Skeletal muscle cell (primary cell): ENCODE measurements at regions not wholly inside any gene's neighbourhood (a gene's known extent, or its start where the extent isn't known, plus 50 kb on each side); places are given as distances from the start of the nearest gene placed in this dataset.
"Not testable (repeated sequence)": the region's sequence is repeated elsewhere in the genome, so short reads cannot be mapped to it uniquely, and the experiment has no call there.

Experiments
- DNase-seq: peaks from one replicate; pipeline ENCODE4 v3.0.0-alpha.2; 2010; ENCODE audit warnings: low read depth
- H3K4me3 ChIP-seq: 2 replicates; pipeline ENCODE4 v1.5.1; 2011; ENCODE audit warnings: low read depth, mild to moderate bottlenecking, control low read depth, low read length, moderate library complexity

DNA sequence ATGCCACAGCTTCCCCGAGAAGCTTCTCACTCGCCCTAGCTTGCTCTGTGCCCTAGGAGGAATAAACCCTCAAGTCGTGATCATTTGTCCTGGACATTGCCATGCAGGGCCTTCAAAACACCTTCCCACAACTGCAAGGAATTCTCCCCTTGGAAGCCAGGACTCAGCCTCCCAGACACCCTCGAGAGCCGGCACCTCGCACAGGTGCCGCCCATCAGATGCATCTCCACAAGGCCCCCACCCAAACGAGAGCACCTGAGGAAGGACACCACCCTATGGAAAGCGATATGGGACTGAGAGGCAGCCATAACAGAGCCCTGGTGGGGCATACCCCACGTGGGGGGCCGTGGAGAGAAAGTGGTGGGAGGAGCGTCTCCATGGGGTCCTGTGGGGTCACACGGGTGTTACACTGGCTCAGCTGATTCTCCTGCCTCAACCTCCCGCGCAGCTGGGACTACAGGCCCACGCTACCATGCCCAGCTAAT, 77.6 kb upstream of the FOXK1 start:
- DNase-seq = no peak
- H3K4me3 ChIP-seq = no peak overlapping the region

DNA sequence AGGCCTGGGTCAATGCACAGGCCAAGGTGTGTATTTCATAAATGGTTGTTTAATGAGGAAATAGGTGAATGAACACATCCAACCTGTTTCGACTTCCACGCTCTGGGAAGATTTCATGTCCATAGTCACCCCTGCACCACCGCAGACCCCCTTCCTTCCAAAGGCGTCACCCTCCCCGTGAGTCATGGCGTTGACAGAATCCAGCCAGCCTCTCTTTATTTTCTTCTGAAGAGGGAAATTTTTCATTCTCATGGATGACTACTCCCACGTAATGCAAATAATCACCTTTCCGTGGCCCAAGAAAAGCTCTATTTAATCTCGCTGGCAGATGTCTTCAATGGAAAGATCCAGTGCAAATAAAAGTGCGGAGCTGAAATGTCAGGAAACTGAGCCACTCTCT, 75.3 kb upstream of the FOXK1 start:
- no peak overlapping the region for H3K4me3 ChIP-seq
- DNase-seq = no peak

DNA sequence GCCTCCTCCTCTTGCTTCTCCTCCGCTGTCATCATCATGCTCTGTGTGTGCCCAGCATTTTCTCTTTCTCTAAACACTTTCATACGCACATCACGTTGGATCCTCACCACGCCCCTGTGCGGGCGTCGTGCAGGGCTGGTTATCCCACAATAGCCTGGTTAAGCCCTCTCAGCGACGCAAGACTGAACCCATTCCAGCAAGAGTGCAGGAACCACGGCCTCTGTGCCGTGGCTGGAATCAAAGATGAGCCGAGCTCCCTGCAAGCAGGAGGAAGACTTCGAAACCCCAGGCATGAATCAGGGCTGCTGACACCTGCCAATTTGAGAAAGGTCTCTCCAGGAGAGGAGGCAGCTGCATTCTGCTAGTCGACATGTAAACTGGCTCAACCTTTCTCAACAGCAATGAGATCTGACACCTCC, 74.8 kb upstream of the FOXK1 start:
- no peak for DNase-seq
- no peak overlapping the region for H3K4me3 ChIP-seq

DNA sequence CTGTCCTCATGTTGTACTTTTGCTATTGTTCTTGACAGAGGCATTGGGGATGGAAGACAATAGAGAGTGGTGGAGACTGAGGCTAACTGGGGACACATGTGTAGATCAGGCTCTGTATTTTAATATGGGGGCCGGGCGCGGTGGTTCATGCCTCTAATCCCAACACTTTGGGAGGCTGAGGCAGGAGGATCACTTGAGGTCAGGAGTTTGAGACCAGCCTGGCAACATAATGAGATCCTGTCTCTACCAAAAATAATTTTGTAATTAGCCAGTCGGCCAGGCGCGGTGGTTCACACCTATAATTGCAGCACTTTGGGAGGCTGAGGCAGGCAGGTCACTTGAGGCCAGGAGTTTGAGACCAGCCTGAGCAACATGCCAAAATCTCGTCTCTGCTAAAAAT, 72.5 kb upstream of the FOXK1 start:
- DNase-seq, H3K4me3 ChIP-seq: not testable (repeated sequence)

DNA sequence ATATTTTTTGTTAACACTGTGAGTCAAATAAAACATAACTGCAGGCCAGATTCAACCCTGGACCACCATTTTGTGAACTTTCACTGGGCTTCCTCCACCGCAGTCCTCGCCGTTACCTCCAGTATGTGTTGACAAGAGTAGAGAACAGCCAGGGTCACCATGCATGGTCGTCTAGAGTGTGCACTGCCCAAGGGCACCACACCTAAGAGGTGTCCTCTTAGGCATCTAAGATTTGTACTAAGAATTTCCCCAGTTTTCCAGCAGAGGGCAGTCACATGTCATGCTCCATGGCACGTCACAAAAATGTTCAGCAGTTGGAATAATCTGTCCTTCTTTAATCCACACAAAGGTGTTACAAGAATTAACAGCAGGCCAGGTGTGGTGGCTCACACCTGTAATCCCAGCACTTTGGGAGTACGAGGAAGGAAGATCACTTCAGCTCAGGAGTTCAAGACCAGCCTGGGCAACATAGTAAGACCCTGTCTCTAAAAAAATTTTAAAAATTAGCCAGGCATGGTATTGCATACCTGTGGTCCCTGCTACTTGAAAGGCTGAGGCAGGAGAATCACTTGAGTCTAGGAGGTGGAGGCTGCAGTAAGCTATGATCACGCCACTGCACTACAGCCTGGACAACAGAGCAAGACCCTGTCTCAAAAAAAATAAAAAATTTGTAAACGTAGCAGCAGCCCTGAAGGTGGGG, 71.2 kb upstream of the FOXK1 start:
- no peak overlapping the region for H3K4me3 ChIP-seq
- no peak for DNase-seq

DNA sequence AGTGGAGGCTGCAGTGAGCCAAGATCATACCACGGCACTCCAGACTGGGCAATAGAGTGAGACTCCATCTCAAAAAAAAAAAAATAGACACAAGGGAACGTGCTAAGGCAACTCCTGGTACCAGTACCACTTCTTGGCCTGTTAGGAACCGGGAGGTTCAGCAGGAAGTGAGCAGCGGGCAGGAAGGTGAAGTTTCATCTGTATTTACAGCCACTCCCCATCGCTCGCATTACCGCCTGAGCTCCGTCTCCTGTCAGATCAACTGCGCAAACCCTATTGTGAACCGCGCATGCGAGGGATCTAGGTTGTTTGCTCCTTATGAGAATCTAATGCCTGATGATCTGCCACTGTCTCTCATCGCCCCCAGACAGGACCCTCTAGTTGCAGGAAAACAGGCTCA, 69.9 kb upstream of the FOXK1 start:
- no peak for DNase-seq

DNA sequence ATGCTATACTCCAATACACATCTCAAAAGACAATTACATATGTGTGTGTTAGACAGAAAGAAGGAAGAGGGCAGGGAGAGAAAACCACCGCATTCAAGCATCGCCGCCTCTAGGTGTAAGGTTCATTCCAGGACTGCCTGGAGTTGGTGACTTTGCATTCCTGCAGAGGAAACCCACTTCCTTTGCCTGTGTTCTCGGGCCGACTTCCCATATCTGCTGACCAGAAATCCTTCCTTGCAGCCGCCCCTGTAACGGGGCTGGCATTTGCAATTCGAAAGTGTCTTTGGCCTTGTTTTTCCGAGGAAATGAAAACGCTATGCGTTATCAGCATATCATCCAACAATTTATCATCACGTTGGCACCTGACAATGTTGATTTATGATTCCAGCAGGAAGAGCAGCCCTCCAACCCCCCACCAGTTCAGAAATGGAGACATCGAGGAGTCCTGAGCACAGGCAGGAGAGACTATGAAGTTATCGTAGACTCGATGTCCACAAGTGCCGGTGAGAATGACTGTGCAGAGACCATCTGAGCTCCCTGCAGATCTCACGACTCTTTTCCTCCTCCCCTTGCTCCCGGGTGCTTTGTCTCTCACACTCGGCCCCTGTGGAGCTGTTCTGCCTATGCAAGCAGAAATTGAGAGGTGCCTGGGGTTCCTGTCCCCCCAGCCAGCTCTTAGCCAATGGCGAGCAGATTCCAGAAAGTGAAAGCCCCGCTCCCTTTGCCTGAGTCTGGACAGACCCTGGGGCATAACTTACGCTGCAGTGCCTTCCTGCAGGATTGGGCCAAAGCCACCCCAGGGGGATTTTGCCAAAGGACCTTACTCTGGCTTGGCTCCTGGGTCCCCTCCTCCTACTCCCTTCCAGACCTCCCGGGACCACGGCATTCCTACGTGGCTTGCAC, 68.9 kb upstream of the FOXK1 start:
- DNase-seq = no peak
- peak overlapping the region; percentile 9 for H3K4me3 ChIP-seq

More for the DNA sequence above, 69.9 kb upstream of the FOXK1 start:
- no peak overlapping the region for H3K4me3 ChIP-seq

DNA sequence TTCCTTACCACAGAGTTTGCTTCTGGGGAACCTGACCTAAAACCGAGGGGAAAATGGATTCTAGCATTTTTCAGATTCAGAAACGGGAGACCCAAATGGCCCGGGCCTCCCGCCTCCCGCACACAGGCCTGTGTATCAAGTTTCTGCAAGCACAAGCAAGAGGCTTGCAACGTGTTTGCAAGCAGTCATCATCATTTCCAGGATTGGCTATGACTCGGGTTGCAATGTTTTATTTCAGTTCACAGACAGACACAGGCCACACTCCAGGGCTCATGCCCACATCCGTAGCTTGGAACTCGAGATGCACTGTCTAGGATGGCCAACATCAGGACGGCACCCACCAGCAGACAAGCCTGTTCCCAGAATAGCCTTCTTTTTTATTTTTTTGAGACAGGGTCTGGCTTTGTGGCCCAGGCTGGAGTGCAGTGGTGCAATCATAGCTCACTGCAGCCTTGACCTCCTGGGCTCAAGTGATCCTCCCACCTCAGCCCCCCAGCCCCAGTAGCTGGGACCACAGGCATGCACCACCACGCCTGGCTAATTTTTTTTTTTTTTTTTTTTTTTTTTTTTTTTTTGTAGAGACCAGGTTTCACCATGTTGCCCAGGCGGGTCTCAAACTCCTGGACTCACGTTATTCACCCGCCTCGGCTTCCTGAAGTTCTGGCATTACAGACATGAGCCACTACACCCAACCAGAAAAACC, 68.1 kb upstream of the FOXK1 start:
- DNase-seq = peak; percentile 48
- H3K4me3 ChIP-seq = no peak overlapping the region

DNA sequence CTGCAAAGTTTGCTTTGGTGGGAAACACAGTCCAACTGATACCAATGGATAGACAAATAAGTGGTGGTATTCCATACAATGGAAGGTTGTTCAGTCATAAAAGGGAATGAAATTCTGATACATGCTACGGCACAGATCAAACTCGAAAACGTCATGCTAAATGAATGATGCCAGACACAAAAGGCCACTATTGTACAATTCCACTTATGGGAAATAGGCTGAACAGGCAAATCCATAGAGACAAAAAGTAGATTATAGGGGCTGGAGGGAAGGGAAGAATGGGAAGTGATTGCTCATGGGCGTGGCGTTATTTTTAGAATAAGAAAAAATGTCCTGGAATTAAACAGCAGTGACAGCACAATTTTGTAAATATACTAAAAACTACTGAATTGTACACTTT, 66.0 kb upstream of the FOXK1 start:
- DNase-seq = no peak
- no peak overlapping the region for H3K4me3 ChIP-seq

DNA sequence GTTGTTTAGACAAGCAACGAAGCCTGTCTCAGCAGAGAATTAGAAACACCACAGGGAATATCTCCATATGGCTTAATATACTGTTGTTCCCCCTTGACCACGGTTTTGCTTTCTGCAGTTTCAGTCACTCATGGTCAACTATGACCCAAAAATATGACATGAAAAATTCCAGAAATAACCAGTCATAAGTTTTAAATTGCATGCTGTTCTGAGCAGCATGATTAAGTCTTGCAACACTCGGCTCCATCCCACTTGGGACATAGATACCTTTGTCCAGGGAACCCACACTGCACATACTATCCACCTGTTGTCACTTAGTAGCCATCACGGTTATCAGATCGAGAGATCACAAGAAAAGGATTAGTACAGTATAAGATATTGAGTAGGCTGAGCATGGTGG, 60.7 kb upstream of the FOXK1 start:
- H3K4me3 ChIP-seq = no peak overlapping the region
- DNase-seq = no peak

DNA sequence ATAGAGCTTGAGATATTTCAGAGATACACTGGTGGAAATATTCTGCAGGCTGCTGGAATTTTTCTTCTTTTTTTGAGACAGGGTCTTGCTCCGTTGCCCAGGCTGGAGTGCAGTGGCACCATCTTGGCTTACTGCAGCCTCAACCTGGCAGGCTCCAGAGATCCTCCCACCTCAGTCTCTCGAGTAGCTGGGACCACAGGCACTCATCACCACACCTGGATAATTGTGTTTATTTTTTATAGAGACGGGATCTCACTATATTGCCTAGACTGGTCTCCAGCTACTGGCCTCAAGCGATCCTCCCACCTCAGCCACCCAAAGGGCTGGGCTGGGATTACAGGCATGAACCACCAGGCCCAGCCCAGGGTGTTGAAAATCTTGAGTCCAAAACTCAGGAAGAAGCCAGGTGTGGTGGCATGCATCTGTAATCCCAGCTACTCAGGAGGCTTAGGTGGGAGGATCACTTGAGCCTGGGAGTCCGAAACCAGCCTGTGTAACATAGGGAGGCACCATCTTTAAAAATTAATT, 55.7 kb upstream of the FOXK1 start:
- no peak for DNase-seq
- H3K4me3 ChIP-seq = no peak overlapping the region

DNA sequence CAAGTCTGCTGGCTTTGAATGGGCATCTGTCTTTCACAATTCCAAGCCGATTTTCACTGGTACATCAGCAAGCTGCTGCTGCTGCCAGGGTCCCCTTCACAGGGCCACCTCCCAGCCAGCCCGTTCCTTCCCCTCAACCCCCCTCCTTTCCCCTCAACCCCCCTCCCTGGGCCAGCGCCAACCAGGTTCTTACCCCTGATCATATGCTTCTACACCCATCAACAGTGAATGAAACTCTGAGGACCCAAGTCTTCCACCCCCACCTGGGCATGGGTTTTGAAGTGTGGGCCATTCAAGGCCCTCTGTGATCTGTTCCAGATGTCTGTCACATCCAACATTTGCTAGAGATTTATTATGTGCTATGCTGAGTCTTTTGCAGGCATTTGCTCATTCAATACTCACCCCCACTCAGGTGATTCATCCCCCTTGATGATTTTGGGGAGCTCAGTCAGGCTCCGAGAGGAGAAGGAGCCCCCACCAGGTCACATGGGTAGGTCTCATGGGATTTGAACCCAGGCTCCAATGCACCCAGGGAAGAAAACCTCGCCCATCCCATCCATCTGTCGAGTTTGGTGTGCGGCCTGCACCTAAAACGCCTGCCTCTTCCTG, 52.7 kb upstream of the FOXK1 start:
- no peak overlapping the region for H3K4me3 ChIP-seq
- DNase-seq = no peak

DNA sequence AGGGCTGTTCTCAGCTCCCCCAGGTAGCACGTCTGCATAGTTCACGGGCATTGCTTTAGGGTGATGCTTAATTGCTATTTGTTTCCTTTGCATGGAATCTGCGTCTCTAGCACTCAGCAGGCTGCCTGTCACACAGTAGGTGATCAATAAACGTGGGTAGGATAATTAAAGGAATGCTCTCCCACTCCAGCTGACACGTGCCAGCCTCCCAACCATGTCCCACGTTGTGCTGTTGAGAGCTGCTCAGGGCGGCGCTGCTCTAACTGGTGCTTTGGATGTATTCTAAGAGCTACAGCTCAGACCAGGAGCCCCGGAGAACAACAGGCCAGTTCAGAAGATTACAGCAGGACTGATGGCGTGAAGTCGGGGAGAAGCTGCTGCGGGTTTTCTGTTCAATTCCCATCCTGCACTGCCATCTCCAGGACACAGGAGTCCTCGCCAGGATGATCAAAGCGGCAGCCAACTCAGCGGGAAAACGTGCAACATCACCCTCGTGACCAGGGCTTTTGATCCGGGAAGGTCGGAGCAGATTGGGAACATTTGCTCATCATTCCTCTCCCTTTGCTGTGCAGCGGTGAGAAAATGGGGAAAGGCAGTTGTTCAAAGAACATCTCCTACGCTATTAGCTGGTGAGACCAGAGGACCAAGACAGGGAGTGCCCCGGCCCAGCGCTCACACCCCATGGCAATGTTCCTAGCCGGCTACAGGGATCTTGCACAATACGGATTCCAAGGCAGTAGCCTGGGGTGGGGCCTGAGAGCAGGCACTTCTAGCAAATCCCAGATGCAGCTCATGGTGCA, 50.5 kb upstream of the FOXK1 start:
- DNase-seq = peak; percentile 87
- peak overlapping the region; percentile 45 for H3K4me3 ChIP-seq
